Activated B cell treated with CpG ODN at 0.5 μM for 24 hours (primary cell): ENCODE measurements at regions not wholly inside any gene's neighbourhood (a gene's known extent, or its start where the extent isn't known, plus 50 kb on each side); places are given as distances from the start of the nearest gene placed in this dataset.
"Not testable (repeated sequence)": the region's sequence is repeated elsewhere in the genome, so short reads cannot be mapped to it uniquely, and the experiment has no call there.

Experiments used
- ATAC-seq: fragments of 200-7000 bp; cut with Tn5 transposase; one replicate; pipeline ENCODE4 v1.10.0; 2021; ENCODE audit warnings: low read depth, mild to moderate bottlenecking, moderate library complexity
- CTCF ChIA-PET: fragments of 350-600 bp; sonication (Branson Sonifier 250); formaldehyde crosslinking; loops from one replicate; lab custom pipeline; 2021; ENCODE audit warnings: antibody characterized with exemption; lab: Charles Lee
- POLR2A ChIA-PET: fragments of 350-600 bp; sonication (Branson Sonifier 250); formaldehyde crosslinking; loops from one replicate; lab custom pipeline; 2021; ENCODE audit warnings: antibody characterized with exemption; lab: Charles Lee
- DNase-seq: peaks from one replicate; pipeline ENCODE4 v3.0.0; 2022
- H3K27ac Mint-ChIP-seq: one replicate; pipeline ENCODE4 v1.8.0; 2020; ENCODE audit warnings: mixed read lengths
- H3K27me3 Mint-ChIP-seq: one replicate; pipeline ENCODE4 v1.8.0; 2021; ENCODE audit warnings: mixed read lengths
- H3K36me3 Mint-ChIP-seq: one replicate; pipeline ENCODE4 v1.8.0; 2021; ENCODE audit warnings: low read depth, mixed read lengths
- H3K4me1 Mint-ChIP-seq: one replicate; pipeline ENCODE4 v1.8.0; 2021; ENCODE audit warnings: mixed read lengths
- H3K4me3 Mint-ChIP-seq: one replicate; pipeline ENCODE4 v1.8.0; 2020; ENCODE audit warnings: mild to moderate bottlenecking, mixed read lengths
- H3K9me3 Mint-ChIP-seq: one replicate; pipeline ENCODE4 v1.8.0; 2020; ENCODE audit warnings: mixed read lengths
- intact Hi-C: fragments of 100-400 bp; cut with micrococcal nuclease; formaldehyde crosslinking; loops from one replicate; pipeline ENCODE4 v1.15.1; 2024
- TF ChIP-seq, protein P1 (sequence below): fragments of 200-600 bp; IDR thresholded peaks from one replicate; pipeline ENCODE4 v1.8.0; 2022; ENCODE audit warnings: antibody characterized with exemption, mild to moderate bottlenecking

DNA sequence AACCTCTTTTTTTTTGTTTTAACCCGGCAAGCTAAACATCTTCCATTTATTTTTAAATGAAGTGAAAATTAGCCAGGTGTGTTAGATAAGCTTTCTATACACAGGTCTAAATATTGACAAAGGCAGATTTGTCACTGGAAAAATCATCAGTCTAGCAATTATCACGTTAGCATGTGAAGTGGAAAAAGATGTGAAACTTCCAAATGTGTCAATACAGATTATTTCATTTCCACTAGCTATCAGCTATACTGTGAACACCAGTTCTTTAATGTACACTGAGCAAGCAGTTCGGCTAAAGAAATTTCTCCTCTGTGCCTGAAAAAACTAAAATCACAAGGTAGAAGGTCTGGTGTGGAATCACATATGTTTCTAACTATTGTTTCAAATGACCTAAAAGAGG lies 96.6 kb upstream of the G2E3 start:
- TF ChIP-seq, protein P1, sequence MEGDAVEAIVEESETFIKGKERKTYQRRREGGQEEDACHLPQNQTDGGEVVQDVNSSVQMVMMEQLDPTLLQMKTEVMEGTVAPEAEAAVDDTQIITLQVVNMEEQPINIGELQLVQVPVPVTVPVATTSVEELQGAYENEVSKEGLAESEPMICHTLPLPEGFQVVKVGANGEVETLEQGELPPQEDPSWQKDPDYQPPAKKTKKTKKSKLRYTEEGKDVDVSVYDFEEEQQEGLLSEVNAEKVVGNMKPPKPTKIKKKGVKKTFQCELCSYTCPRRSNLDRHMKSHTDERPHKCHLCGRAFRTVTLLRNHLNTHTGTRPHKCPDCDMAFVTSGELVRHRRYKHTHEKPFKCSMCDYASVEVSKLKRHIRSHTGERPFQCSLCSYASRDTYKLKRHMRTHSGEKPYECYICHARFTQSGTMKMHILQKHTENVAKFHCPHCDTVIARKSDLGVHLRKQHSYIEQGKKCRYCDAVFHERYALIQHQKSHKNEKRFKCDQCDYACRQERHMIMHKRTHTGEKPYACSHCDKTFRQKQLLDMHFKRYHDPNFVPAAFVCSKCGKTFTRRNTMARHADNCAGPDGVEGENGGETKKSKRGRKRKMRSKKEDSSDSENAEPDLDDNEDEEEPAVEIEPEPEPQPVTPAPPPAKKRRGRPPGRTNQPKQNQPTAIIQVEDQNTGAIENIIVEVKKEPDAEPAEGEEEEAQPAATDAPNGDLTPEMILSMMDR = no peak
- no peak for ATAC-seq
- no peak for DNase-seq
- no peak overlapping the region for H3K27ac Mint-ChIP-seq
- POLR2A ChIA-PET = no interaction called here
- peaks cover 12% of the 10 kb centered on the region for H3K27me3 Mint-ChIP-seq
- CTCF ChIA-PET = no interaction called here
- no peaks in the 10 kb centered on the region for H3K4me1 Mint-ChIP-seq
- no peaks in the 10 kb centered on the region for H3K36me3 Mint-ChIP-seq
- H3K4me3 Mint-ChIP-seq = no peak overlapping the region
- intact Hi-C loops = no loop called here
- H3K9me3 Mint-ChIP-seq = no peaks in the 10 kb centered on the region

DNA sequence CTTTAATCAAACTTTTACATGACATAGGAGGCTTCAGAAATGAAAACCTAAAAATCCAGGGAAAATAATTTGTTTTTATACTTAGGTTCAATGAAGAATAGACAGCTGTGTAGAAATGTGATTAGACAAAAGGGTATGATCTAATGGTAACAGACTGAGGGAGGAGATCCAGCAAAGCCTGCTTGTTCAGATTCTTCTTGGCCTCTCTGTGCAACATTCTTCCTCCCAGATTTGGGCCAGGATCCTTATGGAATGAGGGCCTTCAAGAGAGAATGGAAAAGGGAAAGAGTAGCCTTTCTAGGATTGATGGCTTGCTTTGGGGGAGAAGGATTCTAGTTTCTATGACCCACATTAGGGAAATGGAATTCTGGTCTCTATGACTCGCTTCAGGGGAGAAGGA lies 94.5 kb upstream of the G2E3 start:
- Mint-ChIP-seq H3K4me1 (no peaks in the 10 kb centered on the region), H3K9me3 (no peaks in the 10 kb centered on the region), H3K27ac (no peak overlapping the region), H3K27me3 (peaks cover 8% of the 10 kb centered on the region), H3K36me3 (no peaks in the 10 kb centered on the region), H3K4me3 (no peak overlapping the region)
- CTCF ChIA-PET = no interaction called here
- intact Hi-C loops = no loop called here
- POLR2A ChIA-PET = no interaction called here
- DNase-seq = no peak
- ATAC-seq = no peak
- TF ChIP-seq, protein P1 = no peak

DNA sequence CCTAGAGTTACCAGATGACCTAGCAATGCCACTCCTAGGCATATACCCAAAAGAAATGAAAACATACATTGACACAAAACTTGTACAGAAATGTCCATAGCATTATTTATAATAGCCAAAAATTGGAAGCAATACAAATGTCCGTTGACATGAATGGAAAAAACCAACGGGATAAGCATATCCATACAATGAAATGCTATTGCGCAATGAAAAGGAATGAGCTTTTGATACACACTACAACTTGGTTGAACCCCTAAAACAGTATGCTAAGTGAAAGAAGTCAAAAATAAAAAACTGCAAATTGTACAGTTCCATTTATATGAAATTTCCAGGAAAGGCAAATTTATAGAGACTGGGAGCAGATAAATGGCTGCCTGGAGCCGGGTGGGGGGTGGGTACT lies 90.6 kb upstream of the G2E3 start:
- H3K9me3 Mint-ChIP-seq = no peaks in the 10 kb centered on the region
- no peaks in the 10 kb centered on the region for H3K36me3 Mint-ChIP-seq
- TF ChIP-seq, protein P1 = no peak
- DNase-seq (no peak), ATAC-seq (no peak)
- intact Hi-C loops = no loop called here
- no peaks in the 10 kb centered on the region for H3K4me1 Mint-ChIP-seq
- no peak overlapping the region for H3K27ac Mint-ChIP-seq
- no peak overlapping the region for H3K4me3 Mint-ChIP-seq
- ChIA-PET POLR2A (no interaction called here), CTCF (no interaction called here)
- H3K27me3 Mint-ChIP-seq = peaks cover 12% of the 10 kb centered on the region

DNA sequence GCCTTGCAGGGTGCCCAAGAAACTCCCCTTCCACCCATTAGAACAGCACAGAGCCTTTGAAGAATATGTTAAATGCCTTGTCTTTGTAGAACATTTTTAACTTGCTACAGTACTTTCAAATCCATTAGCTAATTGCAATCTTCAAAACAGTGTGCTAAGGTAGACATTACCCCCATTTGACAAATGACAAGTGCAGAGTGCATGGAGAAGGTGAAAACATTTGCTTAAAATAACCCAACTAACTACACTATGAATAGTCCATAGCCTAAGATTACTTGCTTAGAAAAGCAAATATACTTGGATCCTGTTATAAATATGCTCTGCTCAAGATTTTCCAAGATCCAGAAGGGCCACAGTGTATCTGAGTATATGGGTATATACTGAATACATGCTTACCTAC lies 87.0 kb upstream of the G2E3 start:
- ATAC-seq = no peak
- DNase-seq = no peak
- POLR2A ChIA-PET = no interaction called here
- peaks cover 12% of the 10 kb centered on the region for H3K27me3 Mint-ChIP-seq
- intact Hi-C loops = no loop called here
- H3K4me3 Mint-ChIP-seq = no peak overlapping the region
- no peaks in the 10 kb centered on the region for H3K4me1 Mint-ChIP-seq
- H3K36me3 Mint-ChIP-seq = no peaks in the 10 kb centered on the region
- TF ChIP-seq, protein P1 = no peak
- no peaks in the 10 kb centered on the region for H3K9me3 Mint-ChIP-seq
- CTCF ChIA-PET = no interaction called here
- H3K27ac Mint-ChIP-seq = no peak overlapping the region

DNA sequence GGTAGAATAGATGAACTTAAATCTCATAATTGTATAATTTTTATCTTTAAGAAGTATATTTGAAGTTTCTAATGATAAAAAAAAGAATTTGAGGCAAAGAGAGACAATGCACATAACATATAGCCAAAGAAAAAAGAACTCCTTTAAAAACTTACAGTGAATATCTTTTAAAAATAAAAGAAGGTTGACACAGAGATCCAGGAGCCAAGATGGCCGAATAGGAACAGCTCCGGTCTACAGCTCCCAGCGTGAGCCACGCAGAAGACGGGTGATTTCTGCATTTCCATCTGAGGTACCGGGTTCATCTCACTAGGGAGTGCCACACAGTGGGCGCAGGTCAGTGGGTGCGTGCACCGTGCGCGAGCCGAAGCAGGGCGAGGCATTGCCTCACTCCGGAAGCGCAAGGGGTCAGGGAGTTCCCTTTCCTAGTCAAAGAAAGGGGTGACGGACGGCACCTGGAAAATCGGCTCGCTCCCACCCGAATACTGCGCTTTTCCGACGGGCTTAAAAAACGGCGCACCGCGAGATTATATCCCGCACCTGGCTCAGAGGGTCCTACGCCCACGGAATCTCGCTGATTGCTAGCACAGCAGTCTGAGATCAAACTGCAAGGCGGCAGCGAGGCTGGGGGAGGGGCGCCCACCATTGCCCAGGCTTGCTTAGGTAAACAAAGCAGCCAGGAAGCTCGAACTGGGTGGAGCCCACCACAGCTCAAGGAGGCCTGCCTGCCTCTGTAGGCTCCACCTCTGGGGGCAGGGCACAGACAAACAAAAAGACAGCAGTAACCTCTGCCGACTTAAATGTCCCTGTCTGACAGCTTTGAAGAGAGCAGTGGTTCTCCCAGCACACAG lies 84.9 kb upstream of the G2E3 start:
- H3K27ac Mint-ChIP-seq, H3K4me1 Mint-ChIP-seq, DNase-seq, CTCF ChIA-PET, ATAC-seq, intact Hi-C loops, H3K36me3 Mint-ChIP-seq, POLR2A ChIA-PET, H3K4me3 Mint-ChIP-seq, H3K9me3 Mint-ChIP-seq: not testable (repeated sequence)
- H3K27me3 Mint-ChIP-seq = peaks cover 12% of the 10 kb centered on the region
